OCI-LY7 (cell line): ENCODE measurements at regions not wholly inside any gene's neighbourhood (a gene's known extent, or its start where the extent isn't known, plus 50 kb on each side); places are given as distances from the start of the nearest gene placed in this dataset.

ENCODE experiments used
- BruUV-seq: library from RNA; stranded (reverse); fragments of 400-500 nt; replicated peaks from 2 replicates; lab custom pipeline; 2021; lab: Mats Ljungman, UMichigan
- CTCF ChIA-PET: fragments of 300-600 bp; sonication (Branson Sonifier 250); formaldehyde crosslinking; loops from one replicate; lab custom pipeline; 2022; ENCODE audit warnings: antibody characterized with exemption; ENCODE audit not compliant: unreplicated experiment; lab: Charles Lee
- POLR2A ChIA-PET: fragments of 300-600 bp; sonication (Branson Sonifier 250); formaldehyde crosslinking; loops from one replicate; lab custom pipeline; 2022; ENCODE audit warnings: antibody characterized with exemption; lab: Charles Lee
- DNase-seq: peaks from one replicate; pipeline ENCODE4 v3.0.0-alpha.2; 2015; ENCODE audit warnings: low spot score
- H2AFZ ChIP-seq: fragments of 200-600 bp; sonication (generic), shearing (Covaris generic); 2 replicates; pipeline ENCODE4 v1.6.1; 2014; ENCODE audit warnings: mild to moderate bottlenecking, antibody characterized with exemption, low read length, moderate library complexity
- H3K27ac ChIP-seq: fragments of 200-600 bp; sonication (generic); 2 replicates; pipeline ENCODE4 v1.5.1; 2014; ENCODE audit warnings: mixed run types, low read depth, mild to moderate bottlenecking, moderate library complexity, low read length, inconsistent platforms; ENCODE audit not compliant: poor library complexity, severe bottlenecking
- H3K36me3 ChIP-seq: fragments of 200-600 bp; sonication (generic); 2 replicates; pipeline ENCODE4 v1.6.1; 2014; ENCODE audit warnings: mild to moderate bottlenecking, antibody characterized with exemption, low read length, moderate library complexity, mixed read lengths; ENCODE audit not compliant: insufficient read depth
- H3K4me1 ChIP-seq: fragments of 200-600 bp; sonication (generic); 2 replicates; pipeline ENCODE4 v1.5.1; 2014; ENCODE audit warnings: mild to moderate bottlenecking, low read length; ENCODE audit not compliant: insufficient read depth, poor library complexity, severe bottlenecking
- H3K4me2 ChIP-seq: fragments of 200-600 bp; sonication (generic); 2 replicates; pipeline ENCODE4 v1.6.1; 2014; ENCODE audit warnings: mild to moderate bottlenecking, low read length
- H3K4me3 ChIP-seq: fragments of 200-600 bp; sonication (generic); 2 replicates; pipeline ENCODE4 v1.5.1; 2014; ENCODE audit warnings: mild to moderate bottlenecking, low read depth, low read length; ENCODE audit not compliant: poor library complexity, severe bottlenecking
- H3K79me2 ChIP-seq: fragments of 200-600 bp; sonication (generic); 2 replicates; pipeline ENCODE4 v1.6.1; 2016; ENCODE audit warnings: low read depth, mild to moderate bottlenecking, low read length, moderate library complexity, mixed read lengths; ENCODE audit not compliant: insufficient read depth
- H3K9me2 ChIP-seq: fragments of 200-600 bp; sonication (generic); 2 replicates; pipeline ENCODE4 v1.6.1; 2016; ENCODE audit warnings: mild to moderate bottlenecking, low read length, mixed read lengths; ENCODE audit not compliant: insufficient read depth
- H3K9me3 ChIP-seq: fragments of 200-600 bp; sonication (generic); 2 replicates; pipeline ENCODE4 v1.6.1; 2014; ENCODE audit warnings: mild to moderate bottlenecking, mixed run types, low read length, mixed read lengths
- H4K20me1 ChIP-seq: fragments of 200-600 bp; sonication (generic); 2 replicates; pipeline ENCODE4 v1.6.1; 2014; ENCODE audit warnings: mild to moderate bottlenecking, antibody characterized with exemption, low read length, moderate library complexity, mixed read lengths; ENCODE audit not compliant: insufficient read depth
- EZH2phosphoT487 ChIP-seq: fragments of 200-600 bp; sonication (generic); IDR thresholded peaks from 2 replicates; pipeline ENCODE4 v1.6.1; 2018; ENCODE audit warnings: low read depth, borderline replicate concordance, mild to moderate bottlenecking, mixed run types, antibody characterized with exemption, low read length, moderate library complexity, mixed read lengths
- intact Hi-C: fragments of 100-400 bp; cut with micrococcal nuclease; formaldehyde crosslinking; loops from one replicate; pipeline ENCODE4 v1.10.0; 2022; ENCODE audit not compliant: unreplicated experiment
- TF ChIP-seq, protein P1 (sequence below): fragments of 200-600 bp; sonication (generic); conservative IDR thresholded peaks from 2 replicates; pipeline ENCODE4 v1.5.1; 2014; ENCODE audit warnings: mild to moderate bottlenecking, antibody characterized with exemption, low read length, moderate library complexity, mixed read lengths

DNA sequence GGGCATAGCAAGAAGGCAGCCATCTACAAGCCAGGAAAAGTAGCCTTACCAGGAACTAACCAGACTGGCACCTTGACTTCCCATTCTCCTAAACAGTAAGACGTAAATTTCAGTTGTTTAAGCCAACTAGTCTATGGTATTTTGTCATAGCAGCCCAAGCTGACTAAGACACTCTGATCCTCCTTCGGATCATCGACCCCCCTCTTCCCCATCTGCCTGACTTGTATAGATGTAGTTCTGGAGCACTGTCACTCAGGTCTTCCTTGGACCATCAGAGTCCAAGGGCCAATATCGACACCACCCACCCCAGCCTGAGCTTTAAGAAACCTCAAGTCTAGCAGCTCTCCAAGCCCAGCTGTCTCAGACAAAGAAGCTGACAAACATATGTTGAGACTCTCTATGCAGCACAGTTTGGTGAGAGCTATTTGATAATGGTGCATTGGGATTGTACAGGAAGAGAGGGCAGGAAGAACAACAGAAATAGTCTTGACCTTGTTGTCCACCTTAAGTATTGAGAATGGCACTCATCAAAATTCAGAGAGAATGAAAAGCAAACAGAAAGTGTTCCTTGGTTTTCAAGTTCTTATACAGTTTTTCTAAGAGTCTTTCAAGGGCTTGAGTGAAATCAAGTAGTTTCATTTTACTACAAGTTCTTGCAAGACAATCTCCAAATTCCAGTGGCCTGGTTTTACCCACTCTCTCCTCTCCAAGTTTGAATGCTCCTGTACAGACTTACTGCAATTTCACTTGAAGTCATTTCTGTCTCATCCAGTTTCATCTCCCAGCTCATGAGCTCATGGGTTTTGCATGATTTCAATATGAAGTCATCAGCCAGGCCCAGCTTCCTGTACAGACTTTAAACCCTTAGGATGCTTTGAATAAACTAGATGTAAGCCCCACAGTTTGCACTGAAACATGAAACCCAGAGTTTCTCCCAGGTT lies 122.3 kb upstream of the RAI14 start:
- no peaks in the 10 kb centered on the region for H3K36me3 ChIP-seq
- no TSS peak for BruUV-seq
- intact Hi-C loops, result no loop called here
- H3K4me1 ChIP-seq, result no peaks in the 10 kb centered on the region
- no peaks in the 10 kb centered on the region for H4K20me1 ChIP-seq
- no peak for TF ChIP-seq EZH2phosphoT487
- TF ChIP-seq, protein P1, sequence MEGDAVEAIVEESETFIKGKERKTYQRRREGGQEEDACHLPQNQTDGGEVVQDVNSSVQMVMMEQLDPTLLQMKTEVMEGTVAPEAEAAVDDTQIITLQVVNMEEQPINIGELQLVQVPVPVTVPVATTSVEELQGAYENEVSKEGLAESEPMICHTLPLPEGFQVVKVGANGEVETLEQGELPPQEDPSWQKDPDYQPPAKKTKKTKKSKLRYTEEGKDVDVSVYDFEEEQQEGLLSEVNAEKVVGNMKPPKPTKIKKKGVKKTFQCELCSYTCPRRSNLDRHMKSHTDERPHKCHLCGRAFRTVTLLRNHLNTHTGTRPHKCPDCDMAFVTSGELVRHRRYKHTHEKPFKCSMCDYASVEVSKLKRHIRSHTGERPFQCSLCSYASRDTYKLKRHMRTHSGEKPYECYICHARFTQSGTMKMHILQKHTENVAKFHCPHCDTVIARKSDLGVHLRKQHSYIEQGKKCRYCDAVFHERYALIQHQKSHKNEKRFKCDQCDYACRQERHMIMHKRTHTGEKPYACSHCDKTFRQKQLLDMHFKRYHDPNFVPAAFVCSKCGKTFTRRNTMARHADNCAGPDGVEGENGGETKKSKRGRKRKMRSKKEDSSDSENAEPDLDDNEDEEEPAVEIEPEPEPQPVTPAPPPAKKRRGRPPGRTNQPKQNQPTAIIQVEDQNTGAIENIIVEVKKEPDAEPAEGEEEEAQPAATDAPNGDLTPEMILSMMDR, result no peak
- H3K79me2 ChIP-seq, result no peaks in the 10 kb centered on the region
- no peak overlapping the region for H3K4me2 ChIP-seq
- CTCF ChIA-PET, result no interaction called here
- no peaks in the 10 kb centered on the region for H3K9me2 ChIP-seq
- no peak for DNase-seq
- H2AFZ ChIP-seq, result no peak overlapping the region
- no peak overlapping the region for H3K4me3 ChIP-seq
- no peak overlapping the region for H3K27ac ChIP-seq
- H3K9me3 ChIP-seq, result no peaks in the 10 kb centered on the region
- POLR2A ChIA-PET, result interaction anchor here (0.6 kb wide), 1 partner anchor 658 kb away, joined by 3 read pairs; no protein-coding TSS in a partner anchor

DNA sequence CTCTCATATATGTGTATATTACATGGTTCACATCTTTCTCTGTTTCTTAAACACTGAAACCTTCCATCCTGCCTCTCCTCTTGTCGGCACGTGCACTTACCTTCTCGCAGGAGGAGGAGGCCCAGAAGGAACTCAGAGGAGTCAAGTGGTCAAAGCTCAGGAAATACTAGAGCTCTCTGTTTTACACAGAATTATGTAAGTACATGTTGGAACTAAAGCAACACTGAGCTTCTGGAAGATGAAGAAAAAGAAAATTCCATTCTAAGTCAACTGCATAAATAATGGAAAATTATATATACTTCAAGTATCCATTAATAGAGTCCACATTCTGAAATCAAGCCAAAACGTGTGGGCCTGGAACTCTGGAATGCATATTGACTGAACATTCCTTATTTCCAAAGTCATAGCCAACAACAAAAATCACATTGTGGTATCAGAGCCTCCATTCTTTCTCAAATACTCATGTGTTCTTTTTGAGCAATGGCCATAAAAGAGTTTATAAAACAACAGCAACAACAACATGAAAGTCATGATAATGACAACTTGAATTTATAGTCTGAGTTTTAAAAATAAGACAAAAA lies 121.5 kb upstream of the RAI14 start:
- H2AFZ ChIP-seq, result no peak overlapping the region
- no peak overlapping the region for H3K4me3 ChIP-seq
- no peaks in the 10 kb centered on the region for H3K9me2 ChIP-seq
- no peaks in the 10 kb centered on the region for H3K36me3 ChIP-seq
- H3K9me3 ChIP-seq, result no peaks in the 10 kb centered on the region
- no peaks in the 10 kb centered on the region for H4K20me1 ChIP-seq
- DNase-seq, result no peak
- no TSS peak for BruUV-seq
- no peak overlapping the region for H3K4me2 ChIP-seq
- POLR2A ChIA-PET, result no interaction called here
- intact Hi-C loops, result no loop called here
- TF ChIP-seq EZH2phosphoT487, result no peak
- TF ChIP-seq, protein P1, result no peak
- CTCF ChIA-PET, result no interaction called here
- no peak overlapping the region for H3K27ac ChIP-seq
- no peaks in the 10 kb centered on the region for H3K79me2 ChIP-seq
- no peaks in the 10 kb centered on the region for H3K4me1 ChIP-seq
